SU-DHL-6 (cell line): ENCODE measurements at regions not wholly inside any gene's neighbourhood (a gene's known extent, or its start where the extent isn't known, plus 50 kb on each side); places are given as distances from the start of the nearest gene placed in this dataset.

Experiments used
- EZH2phosphoT487 ChIP-seq: fragments of 200-600 bp; sonication (generic), shearing (Covaris generic); conservative IDR thresholded peaks from 2 replicates; pipeline ENCODE4 v1.6.1; 2018; ENCODE audit warnings: mild to moderate bottlenecking, antibody characterized with exemption, low read length, moderate library complexity, mixed read lengths
- TF ChIP-seq, protein P1 (sequence below): fragments of 200-600 bp; sonication (generic); IDR thresholded peaks from one replicate; pipeline ENCODE4 v1.5.1; 2017; ENCODE audit warnings: antibody characterized with exemption, mild to moderate bottlenecking, low read length, moderate library complexity; ENCODE audit not compliant: insufficient read depth, poor library complexity, severe bottlenecking

- TF ChIP-seq, protein P1, sequence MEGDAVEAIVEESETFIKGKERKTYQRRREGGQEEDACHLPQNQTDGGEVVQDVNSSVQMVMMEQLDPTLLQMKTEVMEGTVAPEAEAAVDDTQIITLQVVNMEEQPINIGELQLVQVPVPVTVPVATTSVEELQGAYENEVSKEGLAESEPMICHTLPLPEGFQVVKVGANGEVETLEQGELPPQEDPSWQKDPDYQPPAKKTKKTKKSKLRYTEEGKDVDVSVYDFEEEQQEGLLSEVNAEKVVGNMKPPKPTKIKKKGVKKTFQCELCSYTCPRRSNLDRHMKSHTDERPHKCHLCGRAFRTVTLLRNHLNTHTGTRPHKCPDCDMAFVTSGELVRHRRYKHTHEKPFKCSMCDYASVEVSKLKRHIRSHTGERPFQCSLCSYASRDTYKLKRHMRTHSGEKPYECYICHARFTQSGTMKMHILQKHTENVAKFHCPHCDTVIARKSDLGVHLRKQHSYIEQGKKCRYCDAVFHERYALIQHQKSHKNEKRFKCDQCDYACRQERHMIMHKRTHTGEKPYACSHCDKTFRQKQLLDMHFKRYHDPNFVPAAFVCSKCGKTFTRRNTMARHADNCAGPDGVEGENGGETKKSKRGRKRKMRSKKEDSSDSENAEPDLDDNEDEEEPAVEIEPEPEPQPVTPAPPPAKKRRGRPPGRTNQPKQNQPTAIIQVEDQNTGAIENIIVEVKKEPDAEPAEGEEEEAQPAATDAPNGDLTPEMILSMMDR, result no peak
- no peak for TF ChIP-seq EZH2phosphoT487
Observed at GRCh38 chr12:92540782-92541423, 161.9 kb upstream of the PLEKHG7 start.
